ENCODE measurements at regions not wholly inside any gene's neighbourhood (a gene's known extent, or its start where the extent isn't known, plus 50 kb on each side); places are given as distances from the start of the nearest gene placed in this dataset.

- Histone ChIP-seq H3K4me1 (ENCODE audit: insufficient read depth) (no peaks in the 10 kb centered on the region), H3K4me3 (ENCODE audit: low read depth, low read length) (no peak overlapping the region)
Measured at GRCh38 chr1:38430949-38431348, 384.4 kb upstream of the POU3F1 start.

GRCh38 chr1:38424677-38425076, 378.1 kb upstream of the POU3F1 start:
- WGBS: 81% methylated on average over 2 of the region's 2 CpGs
- H3K4me1 ChIP-seq (ENCODE audit: insufficient read depth): no peaks in the 10 kb centered on the region
- H3K4me3 ChIP-seq (ENCODE audit: low read depth, low read length): no peak overlapping the region
- DNase-seq (ENCODE audit: extremely low spot score): no peak
- H3K36me3 ChIP-seq (ENCODE audit: insufficient read depth): no peaks in the 10 kb centered on the region
- no peak overlapping the region for H3K27ac ChIP-seq (ENCODE audit: low read depth)

More at GRCh38 chr1:38430949-38431348, 384.4 kb upstream of the POU3F1 start:
- Histone ChIP-seq H3K36me3 (ENCODE audit: insufficient read depth) (no peaks in the 10 kb centered on the region), H3K27ac (ENCODE audit: low read depth) (no peak overlapping the region)
- DNase-seq (ENCODE audit: extremely low spot score): no peak

GRCh38 chr1:38420666-38421065, 374.1 kb upstream of the POU3F1 start:
- DNase-seq (ENCODE audit: extremely low spot score): no peak
- H3K36me3 ChIP-seq (ENCODE audit: insufficient read depth): no peaks in the 10 kb centered on the region
- no peaks in the 10 kb centered on the region for H3K4me1 ChIP-seq (ENCODE audit: insufficient read depth)
- WGBS: 68% methylated on average over 4 of the region's 4 CpGs
- no peak overlapping the region for H3K4me3 ChIP-seq (ENCODE audit: low read depth, low read length)
- H3K27ac ChIP-seq (ENCODE audit: low read depth): no peak overlapping the region

- WGBS: 57% methylated on average over 9 of the region's 9 CpGs
- Histone ChIP-seq H3K27ac (ENCODE audit: low read depth) (no peak overlapping the region), H3K36me3 (ENCODE audit: insufficient read depth) (no peaks in the 10 kb centered on the region), H3K4me1 (ENCODE audit: insufficient read depth) (no peaks in the 10 kb centered on the region), H3K4me3 (ENCODE audit: low read depth, low read length) (no peak overlapping the region)
- peak; percentile 26 for DNase-seq (ENCODE audit: extremely low spot score)
Measured at GRCh38 chr1:38418195-38419030, 371.8 kb upstream of the POU3F1 start.

GRCh38 chr1:38403667-38404066, 357.1 kb upstream of the POU3F1 start:
- Histone ChIP-seq H3K4me3 (ENCODE audit: low read depth, low read length) (no peak overlapping the region), H3K27ac (ENCODE audit: low read depth) (no peak overlapping the region), H3K4me1 (ENCODE audit: insufficient read depth) (no peaks in the 10 kb centered on the region), H3K36me3 (ENCODE audit: insufficient read depth) (no peaks in the 10 kb centered on the region)
- no peak for DNase-seq (ENCODE audit: extremely low spot score)
- 83% methylated on average over 2 of the region's 2 CpGs for WGBS

DNA sequence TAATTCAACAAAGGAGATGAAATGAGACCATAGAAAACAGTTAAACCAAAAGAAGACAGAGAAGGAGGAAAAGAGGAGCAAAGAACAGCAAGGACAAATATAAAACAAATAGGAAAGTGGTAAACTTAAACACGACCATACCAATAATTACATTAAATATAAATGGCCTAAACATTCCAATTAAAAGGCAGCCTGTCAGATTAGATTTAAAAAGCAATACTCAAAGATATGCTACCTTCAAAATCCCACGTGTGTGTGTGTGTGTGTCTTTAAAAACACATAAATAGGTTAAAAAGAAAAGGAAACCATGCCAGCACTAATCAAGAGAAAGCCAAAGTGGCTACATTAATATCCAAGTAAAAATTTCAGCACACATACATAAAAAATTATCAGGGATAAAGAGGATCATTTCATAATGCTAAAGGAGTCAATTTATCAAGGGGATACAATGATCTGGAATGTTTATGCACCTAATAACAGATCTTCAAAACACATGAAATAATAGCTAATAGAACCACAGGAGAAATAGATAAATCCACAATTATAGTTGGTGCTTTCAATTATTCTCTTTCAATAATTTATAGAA, 355.7 kb upstream of the POU3F1 start:
- Histone ChIP-seq H3K27ac (ENCODE audit: low read depth) (no peak overlapping the region), H3K36me3 (ENCODE audit: insufficient read depth) (no peaks in the 10 kb centered on the region), H3K4me3 (ENCODE audit: low read depth, low read length) (no peak overlapping the region), H3K4me1 (ENCODE audit: insufficient read depth) (no peaks in the 10 kb centered on the region)
- WGBS: 61% methylated on average over 2 of the region's 2 CpGs
- no peak for DNase-seq (ENCODE audit: extremely low spot score)

GRCh38 chr1:38396606-38397005, 350.0 kb upstream of the POU3F1 start:
- WGBS: 85% methylated on average over 1 of the region's 1 CpG
- Histone ChIP-seq H3K4me3 (ENCODE audit: low read depth, low read length) (no peak overlapping the region), H3K27ac (ENCODE audit: low read depth) (no peak overlapping the region), H3K4me1 (ENCODE audit: insufficient read depth) (no peaks in the 10 kb centered on the region), H3K36me3 (ENCODE audit: insufficient read depth) (no peaks in the 10 kb centered on the region)
- no peak for DNase-seq (ENCODE audit: extremely low spot score)

GRCh38 chr1:38394303-38394702, 347.7 kb upstream of the POU3F1 start:
- no peak for DNase-seq (ENCODE audit: extremely low spot score)
- H3K4me1 ChIP-seq (ENCODE audit: insufficient read depth): no peaks in the 10 kb centered on the region
- H3K27ac ChIP-seq (ENCODE audit: low read depth): no peak overlapping the region
- H3K4me3 ChIP-seq (ENCODE audit: low read depth, low read length): no peak overlapping the region
- no peaks in the 10 kb centered on the region for H3K36me3 ChIP-seq (ENCODE audit: insufficient read depth)

DNA sequence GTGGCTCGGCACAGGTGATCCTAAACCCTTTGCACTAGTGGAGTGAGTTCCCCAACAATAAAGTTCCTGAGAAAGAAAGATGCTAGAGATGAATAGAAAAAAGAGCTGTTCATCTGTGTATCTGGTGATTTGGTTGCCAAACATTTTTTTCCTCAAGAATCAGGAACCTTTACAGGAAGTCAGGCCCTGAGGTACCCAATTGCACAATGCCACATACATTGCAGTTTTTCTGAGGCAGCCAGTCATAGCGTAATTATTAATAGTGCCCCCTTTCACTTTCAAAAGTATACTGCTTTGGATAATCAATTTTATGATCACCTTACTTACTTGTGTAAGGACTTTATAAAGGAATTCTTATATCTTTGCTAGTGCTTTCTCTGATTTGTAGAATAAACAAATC, 346.3 kb upstream of the POU3F1 start:
- DNase-seq (ENCODE audit: extremely low spot score): no peak
- 84% methylated on average over 2 of the region's 2 CpGs for WGBS
- Histone ChIP-seq H3K36me3 (ENCODE audit: insufficient read depth) (no peaks in the 10 kb centered on the region), H3K4me3 (ENCODE audit: low read depth, low read length) (no peak overlapping the region), H3K4me1 (ENCODE audit: insufficient read depth) (no peaks in the 10 kb centered on the region), H3K27ac (ENCODE audit: low read depth) (no peak overlapping the region)

DNA sequence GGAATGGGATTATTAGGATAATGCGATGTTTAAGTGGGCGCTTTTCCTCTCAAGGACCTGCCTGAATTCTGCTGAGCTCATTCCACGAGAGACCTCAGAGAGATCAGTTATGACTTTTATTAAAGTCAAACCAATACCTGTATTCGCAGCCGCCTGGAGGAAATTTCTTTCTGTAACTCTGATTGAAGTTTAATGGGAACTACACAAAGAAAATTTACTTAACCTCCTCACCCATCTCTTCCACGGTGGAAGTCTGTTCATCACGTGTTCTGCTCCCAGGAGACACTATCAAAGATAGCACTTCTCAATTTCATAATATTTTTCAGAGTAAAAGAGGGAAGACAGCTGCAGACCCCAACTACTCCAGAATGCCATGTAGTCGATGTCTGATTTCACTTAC, 334.7 kb upstream of the POU3F1 start:
- no peak overlapping the region for H3K4me3 ChIP-seq (ENCODE audit: low read depth, low read length)
- no peak for DNase-seq (ENCODE audit: extremely low spot score)
- no peak overlapping the region for H3K27ac ChIP-seq (ENCODE audit: low read depth)
- H3K4me1 ChIP-seq (ENCODE audit: insufficient read depth): no peaks in the 10 kb centered on the region
- no peaks in the 10 kb centered on the region for H3K36me3 ChIP-seq (ENCODE audit: insufficient read depth)
- WGBS: 75% methylated on average over 8 of the region's 8 CpGs

DNA sequence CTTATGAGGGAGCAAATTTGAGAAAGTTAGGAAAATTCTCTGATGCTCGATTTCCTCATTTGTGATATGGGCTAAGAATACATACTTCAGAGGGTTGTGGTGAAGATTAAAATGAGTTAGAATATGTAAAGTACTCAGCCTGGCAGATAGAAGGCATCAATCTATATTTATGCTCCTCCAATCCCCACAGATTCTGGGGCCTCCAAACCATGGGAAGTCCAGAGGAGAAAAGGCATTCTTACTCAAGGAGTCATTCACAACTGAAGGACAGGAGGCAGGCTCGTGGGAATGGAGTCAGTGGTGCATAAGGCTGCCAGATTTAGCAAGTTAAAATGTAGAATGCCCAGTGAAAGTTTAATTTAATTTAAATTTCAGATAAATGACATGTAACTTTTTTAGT, 330.0 kb upstream of the POU3F1 start:
- 58% methylated on average over 2 of the region's 2 CpGs for WGBS
- DNase-seq (ENCODE audit: extremely low spot score): no peak
- Histone ChIP-seq H3K4me3 (ENCODE audit: low read depth, low read length) (no peak overlapping the region), H3K27ac (ENCODE audit: low read depth) (no peak overlapping the region), H3K4me1 (ENCODE audit: insufficient read depth) (no peaks in the 10 kb centered on the region), H3K36me3 (ENCODE audit: insufficient read depth) (no peaks in the 10 kb centered on the region)

- DNase-seq (ENCODE audit: extremely low spot score): no peak
- WGBS: 60% methylated on average over 1 of the region's 1 CpG
- no peak overlapping the region for H3K27ac ChIP-seq (ENCODE audit: low read depth)
- no peaks in the 10 kb centered on the region for H3K36me3 ChIP-seq (ENCODE audit: insufficient read depth)
- H3K4me1 ChIP-seq (ENCODE audit: insufficient read depth): no peaks in the 10 kb centered on the region
- no peak overlapping the region for H3K4me3 ChIP-seq (ENCODE audit: low read depth, low read length)
Measured at GRCh38 chr1:38375035-38375434, 328.4 kb upstream of the POU3F1 start.

DNA sequence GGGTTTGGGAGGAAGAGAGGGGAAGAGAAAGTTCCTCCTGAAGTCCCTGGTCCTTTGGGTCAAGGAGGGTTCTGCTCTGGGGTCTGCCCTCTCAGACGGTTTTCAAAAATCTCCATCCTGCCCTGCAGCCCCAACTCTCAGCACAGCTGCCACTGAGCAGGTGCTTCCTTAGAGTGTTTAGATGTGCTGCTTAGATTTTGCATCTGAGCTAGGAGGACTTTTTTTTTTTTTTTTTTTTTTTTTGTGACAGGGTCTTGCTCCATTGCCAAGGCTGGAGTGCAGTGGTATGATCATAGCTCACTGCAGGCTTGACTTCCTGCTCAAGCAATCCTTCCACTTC, 324.9 kb upstream of the POU3F1 start:
- WGBS: 44% methylated on average over 1 of the region's 1 CpG
- H3K27ac ChIP-seq (ENCODE audit: low read depth): no peak overlapping the region
- no peak for DNase-seq (ENCODE audit: extremely low spot score)

GRCh38 chr1:38370716-38371504, 324.3 kb upstream of the POU3F1 start:
- 56% methylated on average over 14 of the region's 14 CpGs for WGBS

More for the DNA sequence above, 324.9 kb upstream of the POU3F1 start:
- no peak overlapping the region for H3K4me3 ChIP-seq (ENCODE audit: low read depth, low read length)
- H3K4me1 ChIP-seq (ENCODE audit: insufficient read depth): no peaks in the 10 kb centered on the region
- H3K36me3 ChIP-seq (ENCODE audit: insufficient read depth): no peaks in the 10 kb centered on the region

More at GRCh38 chr1:38370716-38371504, 324.3 kb upstream of the POU3F1 start:
- Histone ChIP-seq H3K27ac (ENCODE audit: low read depth) (no peak overlapping the region), H3K36me3 (ENCODE audit: insufficient read depth) (no peaks in the 10 kb centered on the region), H3K4me3 (ENCODE audit: low read depth, low read length) (no peak overlapping the region), H3K4me1 (ENCODE audit: insufficient read depth) (no peaks in the 10 kb centered on the region)
- no peak for DNase-seq (ENCODE audit: extremely low spot score)

Measured in urinary bladder (tissue), 3 donors.